ENCODE measurements at regions not wholly inside any gene's neighbourhood (a gene's known extent, or its start where the extent isn't known, plus 50 kb on each side); places are given as distances from the start of the nearest gene placed in this dataset.

DNA sequence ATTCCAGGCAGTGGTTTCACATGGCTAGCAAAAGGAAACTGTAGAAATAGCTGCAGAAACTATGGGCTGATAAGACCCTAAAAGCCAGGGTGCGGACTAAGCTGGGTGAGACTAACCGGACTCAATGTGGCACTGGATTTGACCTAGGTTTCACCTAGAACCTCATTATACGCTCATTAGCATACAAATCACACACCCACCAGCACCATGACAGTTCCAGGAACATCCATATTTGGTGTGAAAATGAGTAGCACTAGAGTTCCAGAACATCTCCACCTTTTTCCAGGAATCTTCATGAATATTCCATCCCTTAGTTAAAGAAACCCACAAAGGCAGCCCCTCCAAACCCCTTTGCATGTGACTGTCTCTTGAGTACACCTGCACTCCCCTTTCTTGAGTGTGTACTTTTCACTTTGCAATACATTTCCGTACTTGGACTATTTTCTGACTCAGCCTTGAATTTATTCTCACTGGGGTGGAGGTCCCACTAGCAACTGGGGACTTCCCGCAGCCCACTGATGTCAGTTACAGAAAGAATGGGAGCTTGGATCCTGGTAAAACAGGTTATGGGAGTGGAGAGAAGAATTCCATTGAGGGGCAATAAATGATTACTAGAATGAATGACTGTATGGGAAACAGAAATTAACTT lies 58.0 kb upstream of the SPATA31C2 start:
- Mint-ChIP-seq H3K36me3 (ENCODE audit: low read depth) (no peaks in the 10 kb centered on the region), H3K4me1 (ENCODE audit: low read depth) (no peaks in the 10 kb centered on the region), H3K27ac (no peak overlapping the region), H3K9me3 (no peaks in the 10 kb centered on the region), H3K27me3 (ENCODE audit: low read depth) (peaks cover 47% of the 10 kb centered on the region), H3K4me3 (no peak overlapping the region)
- no peak for DNase-seq (ENCODE audit: low spot score)

DNA sequence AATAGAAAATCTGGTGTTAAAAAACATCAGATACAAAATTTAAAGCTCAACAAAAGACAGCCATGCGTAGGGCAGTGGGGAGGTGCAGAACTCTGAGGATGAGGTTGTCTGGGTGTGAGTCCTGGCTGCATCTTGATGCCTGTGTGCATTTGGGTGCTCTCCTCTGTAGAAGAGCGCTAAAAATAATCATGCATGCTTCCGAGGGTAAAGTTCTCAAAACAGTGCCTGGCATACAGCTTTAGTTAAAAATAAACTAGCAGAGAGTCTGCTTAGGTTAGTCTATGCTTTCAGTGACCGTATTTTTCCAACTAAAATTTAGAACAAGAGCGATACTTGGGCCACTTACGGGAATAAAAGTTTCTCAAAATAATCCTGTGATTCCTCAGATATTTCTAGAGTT lies 55.5 kb upstream of the SPATA31C2 start:
- H3K4me1 Mint-ChIP-seq (ENCODE audit: low read depth) = peaks cover 4% of the 10 kb centered on the region
- no peaks in the 10 kb centered on the region for H3K36me3 Mint-ChIP-seq (ENCODE audit: low read depth)
- no peak overlapping the region for H3K4me3 Mint-ChIP-seq
- no peak for DNase-seq (ENCODE audit: low spot score)
- peaks cover 61% of the 10 kb centered on the region for H3K27me3 Mint-ChIP-seq (ENCODE audit: low read depth)
- no peaks in the 10 kb centered on the region for H3K9me3 Mint-ChIP-seq
- no peak overlapping the region for H3K27ac Mint-ChIP-seq

DNA sequence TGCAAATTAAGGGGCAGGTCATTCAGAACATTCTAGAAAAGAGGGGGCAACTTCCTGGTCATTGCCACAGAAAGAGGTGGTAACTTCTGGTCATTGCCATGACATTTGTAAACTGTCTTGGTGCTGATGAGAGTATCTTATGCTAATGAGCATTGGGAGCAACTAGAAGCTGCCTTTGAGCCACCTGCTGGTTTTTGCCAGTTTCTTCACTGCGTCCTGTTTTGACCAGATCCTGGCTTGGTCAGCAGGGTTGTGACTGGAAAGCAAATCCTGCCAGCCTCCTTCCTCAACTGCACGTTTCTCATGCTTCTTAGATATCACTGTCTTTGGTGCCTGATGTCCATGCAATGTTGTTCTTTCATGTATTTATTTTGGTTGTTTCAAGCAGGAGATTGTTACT lies 53.2 kb upstream of the SPATA31C2 start:
- H3K36me3 Mint-ChIP-seq (ENCODE audit: low read depth) = no peaks in the 10 kb centered on the region
- H3K27ac Mint-ChIP-seq = no peak overlapping the region
- H3K4me1 Mint-ChIP-seq (ENCODE audit: low read depth) = peaks cover 4% of the 10 kb centered on the region
- H3K4me3 Mint-ChIP-seq = no peak overlapping the region
- DNase-seq (ENCODE audit: low spot score) = no peak
- H3K9me3 Mint-ChIP-seq = no peaks in the 10 kb centered on the region
- H3K27me3 Mint-ChIP-seq (ENCODE audit: low read depth) = peaks cover 45% of the 10 kb centered on the region

DNA sequence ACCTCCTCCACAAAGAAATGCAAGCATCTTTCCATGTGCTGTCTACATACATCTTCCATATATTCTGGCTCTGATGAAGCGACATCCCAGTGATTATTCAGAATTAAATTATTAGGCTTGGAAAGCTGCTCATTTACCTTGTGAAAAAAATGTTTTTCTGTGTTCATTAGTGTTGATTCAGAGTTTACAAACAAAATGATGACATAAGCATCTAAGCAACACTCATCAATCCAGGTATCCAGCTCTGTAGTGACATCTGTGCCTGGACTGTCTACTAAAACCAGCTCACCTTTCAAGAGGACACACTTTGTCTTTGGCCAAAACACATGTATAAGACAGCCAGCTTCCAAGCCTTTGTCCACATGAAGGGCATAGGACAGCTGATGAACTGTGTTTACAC lies 51.1 kb upstream of the SPATA31C2 start:
- Mint-ChIP-seq H3K27ac (no peak overlapping the region), H3K36me3 (ENCODE audit: low read depth) (no peaks in the 10 kb centered on the region), H3K27me3 (ENCODE audit: low read depth) (peaks cover 49% of the 10 kb centered on the region), H3K4me3 (no peak overlapping the region), H3K4me1 (ENCODE audit: low read depth) (peaks cover 4% of the 10 kb centered on the region), H3K9me3 (no peaks in the 10 kb centered on the region)
- no peak for DNase-seq (ENCODE audit: low spot score)
